Spleen (tissue), 7 donors: ENCODE measurements at regions not wholly inside any gene's neighbourhood (a gene's known extent, or its start where the extent isn't known, plus 50 kb on each side); places are given as distances from the start of the nearest gene placed in this dataset.
A peak's percentile ranks its signal among the peaks of the same experiment; 100 is the strongest.

ENCODE experiments used
- POLR2AphosphoS5 ChIP-seq, 3 donors: sonication (generic); formaldehyde crosslinking; IDR thresholded peaks; one replicate each; pipeline ENCODE4 v1.5.1; 2017; ENCODE audit warnings: antibody characterized with exemption in 3 of 3
- TF ChIP-seq, protein P1 (sequence below), 11 experiments: fragments of 200-600 bp in 7 of 11; fragments of 450-650 bp in 4 of 11; sonication (generic) in 4 of 11; IDR thresholded peaks in 8 of 11; conservative IDR thresholded peaks in 3 of 11; 1 replicate in 7 of 11; 2 replicates in 4 of 11; pipeline versions ENCODE4 v1.4.0 to v1.8.0; 2016 to 2021; ENCODE audit warnings: antibody characterized with exemption in 11 of 11, inconsistent platforms in 4 of 11, mild to moderate bottlenecking in 1 of 11
- donor health status: DM: no; HTN: no; CAD: no; lungs with moderate emphysema.
- donor health status: DM: no; HTN: no; CAD: no.
- donor health status: DM: no; HTN: no; CAD: no.

DNA sequence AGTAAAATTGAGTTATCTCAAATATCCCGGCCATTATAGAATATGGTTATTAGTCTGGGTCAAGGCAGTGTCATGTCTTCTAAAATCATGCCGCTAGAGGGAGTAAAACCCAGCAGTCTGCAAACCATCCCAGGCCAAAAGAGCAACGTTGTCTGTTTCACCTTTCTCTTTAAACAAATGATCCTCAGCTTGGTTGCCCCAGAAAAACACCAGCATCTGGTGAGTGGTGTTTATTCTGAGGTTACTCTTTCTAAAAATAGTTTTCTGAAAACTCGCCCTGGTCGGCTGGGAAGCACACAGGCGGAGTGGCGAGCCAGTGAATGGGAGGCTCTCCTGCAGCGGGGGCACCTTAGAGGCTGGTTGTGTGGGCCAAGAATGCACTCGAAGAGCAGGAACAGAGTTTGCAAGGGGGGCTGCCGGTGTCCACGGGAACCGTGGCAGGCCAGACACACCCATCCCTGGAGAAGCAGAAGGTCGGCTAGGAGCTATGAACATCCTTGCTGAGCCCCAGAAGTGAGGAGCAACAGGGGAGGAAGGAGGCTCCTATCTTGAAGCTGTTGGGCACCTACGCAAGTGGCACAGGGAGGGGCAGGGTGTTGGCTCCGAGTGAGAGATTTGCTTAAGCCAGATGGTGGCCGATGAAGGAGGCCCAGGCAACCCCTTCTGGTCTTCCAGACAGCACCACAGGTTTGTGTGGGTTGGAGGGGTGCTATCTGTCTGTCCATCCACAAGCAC is 297.1 kb downstream of the ETS1 start:
- TF ChIP-seq POLR2AphosphoS5 (IDR thresholded peaks at IDR 0.05): peak; percentile 72 to 83 (median 80)
- TF ChIP-seq, protein P1, sequence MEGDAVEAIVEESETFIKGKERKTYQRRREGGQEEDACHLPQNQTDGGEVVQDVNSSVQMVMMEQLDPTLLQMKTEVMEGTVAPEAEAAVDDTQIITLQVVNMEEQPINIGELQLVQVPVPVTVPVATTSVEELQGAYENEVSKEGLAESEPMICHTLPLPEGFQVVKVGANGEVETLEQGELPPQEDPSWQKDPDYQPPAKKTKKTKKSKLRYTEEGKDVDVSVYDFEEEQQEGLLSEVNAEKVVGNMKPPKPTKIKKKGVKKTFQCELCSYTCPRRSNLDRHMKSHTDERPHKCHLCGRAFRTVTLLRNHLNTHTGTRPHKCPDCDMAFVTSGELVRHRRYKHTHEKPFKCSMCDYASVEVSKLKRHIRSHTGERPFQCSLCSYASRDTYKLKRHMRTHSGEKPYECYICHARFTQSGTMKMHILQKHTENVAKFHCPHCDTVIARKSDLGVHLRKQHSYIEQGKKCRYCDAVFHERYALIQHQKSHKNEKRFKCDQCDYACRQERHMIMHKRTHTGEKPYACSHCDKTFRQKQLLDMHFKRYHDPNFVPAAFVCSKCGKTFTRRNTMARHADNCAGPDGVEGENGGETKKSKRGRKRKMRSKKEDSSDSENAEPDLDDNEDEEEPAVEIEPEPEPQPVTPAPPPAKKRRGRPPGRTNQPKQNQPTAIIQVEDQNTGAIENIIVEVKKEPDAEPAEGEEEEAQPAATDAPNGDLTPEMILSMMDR (IDR thresholded peaks at IDR 0.05 in 8 of 11, conservative IDR thresholded peaks at IDR 0.05 in 3 of 11): peak; percentile 84 to 94 (median 89)
